Peyer's patch (tissue), 4 donors: ENCODE measurements at regions not wholly inside any gene's neighbourhood (a gene's known extent, or its start where the extent isn't known, plus 50 kb on each side); places are given as distances from the start of the nearest gene placed in this dataset.

Experiments
- DNase-seq, 3 donors: peaks; one replicate each; pipeline ENCODE4 v3.0.0-alpha.2; 2017 to 2019
- H3K27ac ChIP-seq, 4 donors: fragments of 200-600 bp; sonication (generic); one replicate each; pipeline ENCODE4 v1.5.1; 2016 to 2019
- H3K27me3 ChIP-seq, 2 donors: fragments of 200-600 bp; sonication (generic); one replicate each; pipeline ENCODE4 v1.5.1; 2019
- H3K36me3 ChIP-seq, 3 donors: fragments of 200-600 bp; sonication (generic); one replicate each; pipeline ENCODE4 v1.5.1; 2016 to 2019
- H3K4me1 ChIP-seq, 4 donors: fragments of 200-600 bp; sonication (generic); one replicate each; pipeline ENCODE4 v1.5.1; 2016 to 2019
- H3K4me3 ChIP-seq, 4 donors: fragments of 200-600 bp; sonication (generic); 1 replicate in 3 of 4; 2 replicates in 1 of 4; pipeline ENCODE4 v1.5.1; 2016 to 2019; ENCODE audit warnings: mild to moderate bottlenecking in 1 of 4
- H3K9me3 ChIP-seq, 4 donors: fragments of 200-600 bp; sonication (generic); one replicate each; pipeline ENCODE4 v1.5.1; 2016 to 2019; ENCODE audit warnings: mild to moderate bottlenecking in 1 of 4
- POLR2A ChIP-seq, 2 donors: fragments of 450-650 bp; IDR thresholded peaks; one replicate each; pipeline ENCODE4 v1.5.1; 2017; ENCODE audit warnings: antibody characterized with exemption in 2 of 2, mild to moderate bottlenecking in 2 of 2, moderate library complexity in 2 of 2
- TF ChIP-seq, protein P1 (sequence below), 6 experiments: fragments of 450-650 bp in 4 of 6; fragments of 200-600 bp in 2 of 6; sonication (generic) in 1 of 6; IDR thresholded peaks; one replicate each; pipeline ENCODE4 v1.5.1; 2017 to 2019; ENCODE audit warnings: antibody characterized with exemption in 6 of 6, mild to moderate bottlenecking in 3 of 6, moderate library complexity in 1 of 6

DNA sequence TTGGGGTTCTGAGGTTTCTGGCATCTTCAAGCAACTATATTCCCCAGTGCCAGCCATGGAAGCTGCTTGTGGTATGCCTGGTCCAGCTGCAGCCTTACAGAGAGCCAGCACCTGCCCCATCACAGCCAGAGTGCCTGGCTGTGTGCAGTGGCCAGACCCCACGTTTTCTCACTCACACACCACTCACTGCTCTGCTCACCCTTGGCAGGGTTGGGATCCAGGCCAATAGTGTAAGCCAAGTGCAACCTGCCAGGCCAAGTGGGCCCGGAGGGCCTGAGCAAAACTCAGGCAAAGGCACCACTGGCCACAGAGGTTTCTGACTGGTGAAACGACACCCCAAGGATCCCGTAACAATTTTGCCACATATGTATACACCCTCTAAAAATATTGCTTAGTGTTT is 67.9 kb upstream of the EYA4 start:
- Histone ChIP-seq H3K27me3 (no peaks in the 10 kb centered on the region), H3K4me3 (no peak overlapping the region), H3K36me3 (no peaks in the 10 kb centered on the region), H3K27ac (no peak overlapping the region), H3K9me3 (no peaks in the 10 kb centered on the region), H3K4me1 (no peaks in the 10 kb centered on the region)
- TF ChIP-seq POLR2A (IDR thresholded peaks at IDR 0.05), result no peak
- TF ChIP-seq, protein P1, sequence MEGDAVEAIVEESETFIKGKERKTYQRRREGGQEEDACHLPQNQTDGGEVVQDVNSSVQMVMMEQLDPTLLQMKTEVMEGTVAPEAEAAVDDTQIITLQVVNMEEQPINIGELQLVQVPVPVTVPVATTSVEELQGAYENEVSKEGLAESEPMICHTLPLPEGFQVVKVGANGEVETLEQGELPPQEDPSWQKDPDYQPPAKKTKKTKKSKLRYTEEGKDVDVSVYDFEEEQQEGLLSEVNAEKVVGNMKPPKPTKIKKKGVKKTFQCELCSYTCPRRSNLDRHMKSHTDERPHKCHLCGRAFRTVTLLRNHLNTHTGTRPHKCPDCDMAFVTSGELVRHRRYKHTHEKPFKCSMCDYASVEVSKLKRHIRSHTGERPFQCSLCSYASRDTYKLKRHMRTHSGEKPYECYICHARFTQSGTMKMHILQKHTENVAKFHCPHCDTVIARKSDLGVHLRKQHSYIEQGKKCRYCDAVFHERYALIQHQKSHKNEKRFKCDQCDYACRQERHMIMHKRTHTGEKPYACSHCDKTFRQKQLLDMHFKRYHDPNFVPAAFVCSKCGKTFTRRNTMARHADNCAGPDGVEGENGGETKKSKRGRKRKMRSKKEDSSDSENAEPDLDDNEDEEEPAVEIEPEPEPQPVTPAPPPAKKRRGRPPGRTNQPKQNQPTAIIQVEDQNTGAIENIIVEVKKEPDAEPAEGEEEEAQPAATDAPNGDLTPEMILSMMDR (IDR thresholded peaks at IDR 0.05), result no peak
- DNase-seq, result no peak

DNA sequence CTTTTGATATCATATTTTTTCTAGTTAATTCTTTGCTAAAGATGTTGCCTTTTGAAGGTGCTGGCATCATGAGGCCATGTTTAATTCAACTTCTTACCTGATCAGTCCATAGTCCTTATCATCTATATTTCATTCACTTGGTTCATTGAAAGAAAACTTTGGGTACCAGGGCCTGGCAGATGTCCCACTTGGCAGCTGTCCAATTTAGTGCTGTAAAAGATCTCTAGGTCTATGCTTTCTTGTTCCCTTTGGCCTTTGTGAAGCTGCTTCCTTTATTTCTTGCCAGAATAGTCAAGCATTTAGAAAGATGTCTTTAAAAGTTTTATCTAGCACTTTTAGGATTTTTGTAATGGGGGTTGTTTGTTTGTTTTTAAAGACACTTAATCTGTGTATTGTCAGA is 61.7 kb upstream of the EYA4 start:
- TF ChIP-seq, protein P1 (IDR thresholded peaks at IDR 0.05), result no peak
- no peak for TF ChIP-seq POLR2A (IDR thresholded peaks at IDR 0.05)
- Histone ChIP-seq H3K27me3 (no peaks in the 10 kb centered on the region), H3K4me3 (no peak overlapping the region), H3K9me3 (no peaks in the 10 kb centered on the region), H3K4me1 (no peaks in the 10 kb centered on the region), H3K36me3 (no peaks in the 10 kb centered on the region), H3K27ac (no peak overlapping the region)
- no peak for DNase-seq

DNA sequence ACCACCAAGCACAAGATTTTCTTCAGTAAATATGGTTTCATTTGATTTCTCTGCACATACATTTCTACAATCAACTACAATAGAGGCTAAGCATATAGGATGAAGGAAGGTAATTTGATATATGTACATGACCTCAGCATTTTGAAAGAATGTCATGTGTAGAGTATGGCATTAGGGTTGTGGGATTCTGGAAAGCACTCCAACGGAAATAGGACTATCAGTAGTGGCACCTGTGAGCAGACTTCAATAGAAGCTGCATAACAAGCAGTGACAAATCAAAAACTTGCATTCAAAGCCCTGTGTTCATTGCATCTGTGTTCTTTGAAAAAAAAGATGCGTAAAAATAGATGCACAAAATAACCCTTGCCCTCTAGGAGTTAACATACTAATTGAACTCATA is 57.5 kb upstream of the EYA4 start:
- TF ChIP-seq, protein P1 (IDR thresholded peaks at IDR 0.05), result no peak
- TF ChIP-seq POLR2A (IDR thresholded peaks at IDR 0.05), result no peak
- H3K27ac ChIP-seq, result no peak overlapping the region

DNA sequence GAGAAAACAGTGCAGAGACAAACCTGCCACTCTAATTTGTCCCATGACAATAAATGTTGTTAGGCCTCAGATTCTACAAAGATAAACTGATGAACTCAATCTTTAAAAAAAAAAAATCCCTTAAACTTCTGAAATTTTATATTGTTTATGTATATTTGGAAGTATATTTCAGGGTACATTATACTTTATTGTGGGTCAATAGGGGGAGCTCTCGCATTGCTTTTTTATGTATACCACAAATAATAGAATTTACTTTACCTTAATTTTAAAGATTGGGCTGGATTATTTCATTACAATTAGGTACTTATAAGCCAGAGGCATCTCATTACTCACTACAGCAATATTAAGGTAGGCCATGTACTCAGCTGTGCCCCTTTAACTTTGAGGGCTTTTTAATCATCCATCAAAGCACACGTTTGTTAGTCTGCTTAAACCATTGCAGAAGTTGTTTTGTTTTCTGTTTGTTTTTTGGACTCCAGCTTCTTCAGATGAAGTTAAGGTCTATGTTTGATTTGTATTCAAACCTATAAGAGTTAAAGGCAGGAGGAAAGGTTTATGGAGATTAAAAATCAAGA is 56.3 kb upstream of the EYA4 start:
- no peaks in the 10 kb centered on the region for H3K4me1 ChIP-seq
- no peaks in the 10 kb centered on the region for H3K9me3 ChIP-seq
- H3K27me3 ChIP-seq, result no peaks in the 10 kb centered on the region
- H3K27ac ChIP-seq, result no peak overlapping the region
- H3K36me3 ChIP-seq, result no peaks in the 10 kb centered on the region
- H3K4me3 ChIP-seq, result no peak overlapping the region
- DNase-seq, result no peak
- TF ChIP-seq POLR2A (IDR thresholded peaks at IDR 0.05), result no peak
- TF ChIP-seq, protein P1 (IDR thresholded peaks at IDR 0.05), result peak in 3 of 6 experiments; percentile 15 to 35 (median 30)

More for the DNA sequence above, 57.5 kb upstream of the EYA4 start:
- Histone ChIP-seq H3K36me3 (no peaks in the 10 kb centered on the region), H3K27me3 (no peaks in the 10 kb centered on the region), H3K9me3 (no peaks in the 10 kb centered on the region), H3K4me3 (no peak overlapping the region), H3K4me1 (no peaks in the 10 kb centered on the region)
- no peak for DNase-seq

DNA sequence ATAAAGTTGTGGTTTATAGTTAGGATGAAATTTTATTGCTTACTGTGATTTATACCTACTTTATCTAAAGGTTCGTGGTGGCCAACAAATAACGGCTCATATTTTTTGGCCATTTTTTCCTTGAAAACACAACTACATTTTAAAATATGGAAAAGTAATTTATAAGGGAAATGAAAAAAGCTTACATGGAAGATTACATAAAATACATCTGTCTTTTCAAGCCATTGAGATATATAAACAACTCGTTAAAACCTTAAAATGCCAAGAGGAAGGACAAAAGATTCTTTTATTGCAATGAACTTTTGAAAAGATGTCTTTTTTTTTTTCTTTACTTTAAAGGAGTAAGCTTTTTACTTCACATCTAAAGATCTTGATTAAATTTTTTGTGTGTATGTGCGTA is 55.4 kb upstream of the EYA4 start:
- Histone ChIP-seq H3K9me3 (no peaks in the 10 kb centered on the region), H3K4me1 (no peaks in the 10 kb centered on the region), H3K36me3 (no peaks in the 10 kb centered on the region), H3K27me3 (no peaks in the 10 kb centered on the region), H3K27ac (no peak overlapping the region), H3K4me3 (no peak overlapping the region)
- no peak for DNase-seq
- no peak for TF ChIP-seq POLR2A (IDR thresholded peaks at IDR 0.05)
- TF ChIP-seq, protein P1 (IDR thresholded peaks at IDR 0.05), result no peak

DNA sequence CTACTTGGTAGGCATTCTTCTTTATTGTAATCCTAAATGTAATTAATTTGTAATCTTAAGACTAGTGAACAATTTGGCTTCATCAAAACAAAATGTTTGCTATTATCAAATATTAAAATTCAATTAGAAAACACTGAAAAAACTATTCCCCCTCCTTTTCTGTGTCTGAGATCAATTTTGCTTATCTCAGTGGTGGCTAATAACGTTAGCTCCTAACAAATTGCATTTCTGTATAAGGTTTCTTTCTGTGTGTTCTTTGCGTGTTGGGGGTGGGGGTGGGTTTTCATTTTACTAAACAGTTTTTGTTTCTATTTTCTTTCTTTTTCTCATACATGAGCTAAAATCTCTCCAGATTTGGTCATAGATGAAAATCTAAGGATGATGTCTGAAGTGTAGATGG is 54.0 kb upstream of the EYA4 start:
- H3K9me3 ChIP-seq, result no peaks in the 10 kb centered on the region
- no peak overlapping the region for H3K27ac ChIP-seq
- H3K4me1 ChIP-seq, result no peaks in the 10 kb centered on the region
- H3K27me3 ChIP-seq, result no peaks in the 10 kb centered on the region
- no peak overlapping the region for H3K4me3 ChIP-seq
- TF ChIP-seq, protein P1 (IDR thresholded peaks at IDR 0.05), result no peak
- no peak for TF ChIP-seq POLR2A (IDR thresholded peaks at IDR 0.05)
- no peak for DNase-seq
- H3K36me3 ChIP-seq, result no peaks in the 10 kb centered on the region
